RWPE1 (cell line): ENCODE measurements at regions not wholly inside any gene's neighbourhood (a gene's known extent, or its start where the extent isn't known, plus 50 kb on each side); places are given as distances from the start of the nearest gene placed in this dataset.

ENCODE experiments used
- CTCF ChIA-PET: fragments of 350-600 bp; sonication (Branson Sonifier 250); formaldehyde crosslinking; extraction: SDS; loops from one replicate; lab custom pipeline; 2021; lab: Yijun Ruan, JAX
- POLR2A ChIA-PET: fragments of 400-600 bp; formaldehyde crosslinking; extraction: SDS; loops from one replicate; lab custom pipeline; 2020; ENCODE audit warnings: antibody characterized with exemption; ENCODE audit not compliant: low non-redundant PET; lab: Yijun Ruan, JAX
- DNase-seq: peaks from one replicate; pipeline ENCODE4 v3.0.0; 2012; ENCODE audit warnings: low spot score
- H3K27ac ChIP-seq: fragments of 450-650 bp; 2 replicates; pipeline ENCODE4 v1.5.1; 2017
- TF ChIP-seq, protein P1 (sequence below): fragments of 450-650 bp; conservative IDR thresholded peaks from 2 replicates; pipeline ENCODE4 v1.5.1; 2017; ENCODE audit warnings: low read depth, mild to moderate bottlenecking

DNA sequence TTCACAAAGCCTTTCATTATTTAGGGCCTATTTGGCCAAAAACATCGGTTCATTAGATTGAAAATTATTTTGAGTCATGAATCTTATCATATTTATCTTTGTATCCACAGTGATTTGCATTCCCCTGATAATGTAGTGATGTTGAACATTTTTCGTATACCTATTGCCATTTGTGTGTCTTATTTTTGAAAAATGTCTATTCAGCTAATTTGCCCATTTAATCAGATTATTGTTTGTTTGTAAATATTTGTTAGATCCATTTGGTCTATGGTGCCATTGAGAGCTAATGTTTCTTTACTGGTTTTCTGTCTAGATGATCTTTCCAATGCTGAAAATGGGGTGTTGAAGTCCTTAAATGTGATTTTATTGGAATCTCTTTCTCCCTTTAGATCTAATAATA is 439.2 kb upstream of the TYRP1 start:
- no peak for DNase-seq
- ChIA-PET POLR2A (no interaction called here), CTCF (no interaction called here)
- no peak overlapping the region for H3K27ac ChIP-seq
- TF ChIP-seq, protein P1, sequence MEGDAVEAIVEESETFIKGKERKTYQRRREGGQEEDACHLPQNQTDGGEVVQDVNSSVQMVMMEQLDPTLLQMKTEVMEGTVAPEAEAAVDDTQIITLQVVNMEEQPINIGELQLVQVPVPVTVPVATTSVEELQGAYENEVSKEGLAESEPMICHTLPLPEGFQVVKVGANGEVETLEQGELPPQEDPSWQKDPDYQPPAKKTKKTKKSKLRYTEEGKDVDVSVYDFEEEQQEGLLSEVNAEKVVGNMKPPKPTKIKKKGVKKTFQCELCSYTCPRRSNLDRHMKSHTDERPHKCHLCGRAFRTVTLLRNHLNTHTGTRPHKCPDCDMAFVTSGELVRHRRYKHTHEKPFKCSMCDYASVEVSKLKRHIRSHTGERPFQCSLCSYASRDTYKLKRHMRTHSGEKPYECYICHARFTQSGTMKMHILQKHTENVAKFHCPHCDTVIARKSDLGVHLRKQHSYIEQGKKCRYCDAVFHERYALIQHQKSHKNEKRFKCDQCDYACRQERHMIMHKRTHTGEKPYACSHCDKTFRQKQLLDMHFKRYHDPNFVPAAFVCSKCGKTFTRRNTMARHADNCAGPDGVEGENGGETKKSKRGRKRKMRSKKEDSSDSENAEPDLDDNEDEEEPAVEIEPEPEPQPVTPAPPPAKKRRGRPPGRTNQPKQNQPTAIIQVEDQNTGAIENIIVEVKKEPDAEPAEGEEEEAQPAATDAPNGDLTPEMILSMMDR = no peak

DNA sequence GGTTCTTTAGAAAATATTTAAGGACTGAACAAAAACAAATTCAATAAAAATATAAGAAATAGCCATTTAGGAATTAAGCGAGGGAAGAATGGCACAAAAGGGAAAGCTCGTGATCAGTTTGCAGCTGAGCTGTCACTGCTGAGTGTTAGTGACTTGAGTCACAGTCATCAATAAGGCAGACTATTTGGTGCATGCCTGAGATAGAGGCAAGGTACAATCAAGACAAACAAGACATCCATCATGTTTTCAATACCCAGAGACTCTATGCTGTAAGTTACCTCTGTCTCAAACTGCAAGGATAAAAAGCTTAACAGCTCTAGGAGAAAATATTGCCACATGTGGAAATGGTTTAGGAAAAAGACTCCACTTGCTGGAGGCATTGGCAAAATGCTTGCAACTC is 426.4 kb upstream of the TYRP1 start:
- ChIA-PET POLR2A (no interaction called here), CTCF (no interaction called here)

DNA sequence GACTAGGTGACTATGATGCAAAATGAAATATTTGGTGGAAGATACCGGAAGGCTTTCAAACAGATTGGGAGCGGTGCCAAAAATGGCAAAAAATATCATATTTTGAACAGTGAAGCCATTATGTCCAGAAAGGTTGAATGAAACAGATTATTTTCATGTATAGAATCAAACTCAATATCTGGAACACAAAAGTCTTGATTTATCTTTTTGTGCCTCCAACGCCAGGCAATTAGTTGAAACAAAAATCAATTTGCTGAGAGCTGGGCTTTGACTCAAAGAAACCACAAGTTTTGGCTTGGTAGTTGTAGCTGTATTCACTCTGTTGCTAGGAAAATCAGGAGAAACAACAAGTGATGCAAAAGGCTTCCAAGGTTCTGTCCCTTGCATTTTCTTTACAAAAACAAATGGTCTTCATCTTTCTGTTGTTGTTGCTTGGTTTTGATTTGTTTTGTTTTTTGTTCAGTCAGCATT is 421.7 kb upstream of the TYRP1 start:
- POLR2A ChIA-PET = no interaction called here
- no peak overlapping the region for H3K27ac ChIP-seq
- TF ChIP-seq, protein P1 = no peak
- CTCF ChIA-PET = no interaction called here
- no peak for DNase-seq

More for the DNA sequence above, 426.4 kb upstream of the TYRP1 start:
- no peak for DNase-seq
- TF ChIP-seq, protein P1 = no peak
- H3K27ac ChIP-seq = no peak overlapping the region

DNA sequence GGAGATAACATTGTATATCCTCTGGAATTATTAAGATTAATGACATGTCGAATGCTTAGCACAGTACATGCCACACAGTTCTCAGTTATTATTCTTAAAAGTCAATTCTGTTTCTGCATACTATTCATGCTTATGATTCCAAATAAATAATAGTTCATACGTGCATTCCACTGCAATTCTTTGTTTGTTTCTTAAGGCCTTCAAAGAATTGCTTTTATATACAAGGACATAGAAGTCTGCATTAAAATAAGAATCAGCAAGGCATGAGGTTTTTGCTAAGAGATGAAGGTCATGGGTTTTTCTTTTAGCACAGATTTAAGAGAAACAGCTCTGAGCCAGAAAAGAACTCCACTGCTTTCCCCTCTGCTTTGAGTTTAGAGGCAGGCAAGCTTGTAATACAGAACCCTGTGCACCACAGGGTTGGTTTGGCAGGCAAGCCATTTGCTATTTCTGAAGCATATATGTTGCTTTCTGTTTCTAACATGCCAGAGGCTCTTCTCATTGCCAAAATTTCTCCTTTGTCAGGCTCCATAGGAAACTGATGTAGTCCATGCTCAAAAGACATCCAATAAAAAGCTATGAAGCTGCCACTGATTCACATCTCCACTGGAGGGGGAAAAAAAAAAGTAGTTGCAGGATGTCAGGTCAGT is 420.6 kb upstream of the TYRP1 start:
- no peak for DNase-seq
- no peak overlapping the region for H3K27ac ChIP-seq
- CTCF ChIA-PET = interaction anchor here (0.6 kb wide), 2 partner anchors 34 to 96 kb away, joined by 3 read pairs; no protein-coding TSS in a partner anchor
- POLR2A ChIA-PET = no interaction called here
- TF ChIP-seq, protein P1 = no peak

DNA sequence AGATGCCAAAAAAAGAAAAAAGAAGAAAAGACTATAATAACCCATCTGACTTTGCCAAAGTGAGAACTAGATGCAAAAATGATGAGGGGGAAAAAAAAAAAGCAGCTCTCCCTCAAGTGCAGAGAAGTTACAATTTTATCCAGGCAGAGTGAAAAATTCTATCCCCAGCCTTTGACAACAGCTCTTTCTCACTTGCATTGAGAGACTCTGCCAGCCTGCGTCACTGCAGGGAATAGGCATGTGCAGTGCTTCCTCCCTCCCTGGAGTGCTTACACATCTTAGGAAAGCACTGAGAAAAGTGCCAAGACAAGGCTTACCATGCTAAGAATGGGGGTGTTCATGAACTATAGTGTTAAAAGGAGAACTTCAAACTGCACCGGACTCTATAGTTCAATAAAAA is 418.6 kb upstream of the TYRP1 start:
- TF ChIP-seq, protein P1 = no peak
- ChIA-PET POLR2A (no interaction called here), CTCF (no interaction called here)

DNA sequence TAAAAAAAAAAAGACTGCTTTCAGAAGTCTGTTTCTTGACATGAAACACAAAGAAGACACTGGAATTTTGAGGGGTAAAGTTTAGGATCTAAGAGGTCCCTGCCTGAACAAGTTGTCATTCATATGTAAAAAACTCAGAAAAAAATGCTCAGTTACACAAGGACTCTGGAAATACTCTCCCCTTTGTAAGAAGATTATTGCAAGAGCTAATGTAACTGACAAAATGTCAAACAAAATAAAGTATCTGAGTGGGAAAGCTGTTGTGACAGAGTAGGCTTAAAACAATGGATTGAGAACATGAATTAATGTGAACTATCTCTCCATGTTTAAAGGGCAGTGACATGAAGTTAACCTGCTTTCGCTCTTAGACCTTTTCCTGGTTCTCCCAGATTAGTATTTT is 416.7 kb upstream of the TYRP1 start:
- DNase-seq = no peak
- H3K27ac ChIP-seq = no peak overlapping the region
- TF ChIP-seq, protein P1 = no peak
- ChIA-PET CTCF (interaction anchor here (0.6 kb wide), 2 partner anchors 21 to 792 kb away, joined by 3 read pairs; no protein-coding TSS in a partner anchor), POLR2A (no interaction called here)

More for the DNA sequence above, 418.6 kb upstream of the TYRP1 start:
- DNase-seq = no peak
- H3K27ac ChIP-seq = no peak overlapping the region
